Stomach (tissue), 4 donors: ENCODE measurements at regions not wholly inside any gene's neighbourhood (a gene's known extent, or its start where the extent isn't known, plus 50 kb on each side); places are given as distances from the start of the nearest gene placed in this dataset.
A peak's percentile ranks its signal among the peaks of the same experiment; 100 is the strongest.
"Not testable (repeated sequence)": the region's sequence is repeated elsewhere in the genome, so short reads cannot be mapped to it uniquely, and the experiment has no call there.

Experiments
- CTCF ChIP-seq, 7 experiments: fragments of 450-650 bp in 4 of 7; fragments of 200-600 bp in 3 of 7; sonication (generic) in 3 of 7; IDR thresholded peaks; one replicate each; pipeline ENCODE4 v1.5.1; 2016 to 2019; ENCODE audit warnings: antibody characterized with exemption in 7 of 7, control low read depth in 2 of 7, mild to moderate bottlenecking in 1 of 7
- POLR2A ChIP-seq, 4 donors: fragments of 450-650 bp; IDR thresholded peaks; one replicate each; pipeline ENCODE4 v1.6.1; 2016; ENCODE audit warnings: antibody characterized with exemption in 4 of 4, control low read depth in 2 of 4, mild to moderate bottlenecking in 1 of 4, moderate library complexity in 1 of 4

- TF ChIP-seq POLR2A (IDR thresholded peaks at IDR 0.05), result not testable (repeated sequence)
- peak in 1 of 7 experiments; percentile 11 for TF ChIP-seq CTCF (IDR thresholded peaks at IDR 0.05)
Observed at GRCh38 chr5:71289946-71290345, 165.5 kb upstream of the BDP1 start.
